AG20443 (cell line): ENCODE measurements at regions not wholly inside any gene's neighbourhood (a gene's known extent, or its start where the extent isn't known, plus 50 kb on each side); places are given as distances from the start of the nearest gene placed in this dataset.

Source experiments
- DNase-seq: peaks from one replicate; pipeline ENCODE4 v3.0.0; 2012; ENCODE audit warnings: low spot score, mixed read lengths

- no peak for DNase-seq
Observed at GRCh38 chr13:85462792-85463425, 336.3 kb downstream of the SLITRK6 start.

- no peak for DNase-seq
Observed at GRCh38 chr13:85461621-85462020, 337.6 kb downstream of the SLITRK6 start.

GRCh38 chr13:85445534-85445933 lies 353.7 kb downstream of the SLITRK6 start:
- no peak for DNase-seq

GRCh38 chr13:85441975-85442374 lies 357.2 kb downstream of the SLITRK6 start:
- no peak for DNase-seq

GRCh38 chr13:85441364-85441763 lies 357.9 kb downstream of the SLITRK6 start:
- no peak for DNase-seq

GRCh38 chr13:85436029-85436428 lies 363.2 kb downstream of the SLITRK6 start:
- DNase-seq, result no peak

- DNase-seq, result no peak
Observed at GRCh38 chr13:85434927-85435326, 364.3 kb downstream of the SLITRK6 start.

- DNase-seq, result no peak
Observed at GRCh38 chr13:85432881-85433280, 366.3 kb downstream of the SLITRK6 start.

- no peak for DNase-seq
Observed at GRCh38 chr13:85431720-85432119, 367.5 kb downstream of the SLITRK6 start.

GRCh38 chr13:85430216-85430794 lies 368.9 kb downstream of the SLITRK6 start:
- DNase-seq, result no peak

GRCh38 chr13:85427416-85427815 lies 371.8 kb downstream of the SLITRK6 start:
- no peak for DNase-seq

GRCh38 chr13:85420136-85420535 lies 379.1 kb downstream of the SLITRK6 start:
- no peak for DNase-seq

GRCh38 chr13:85419611-85420010 lies 379.6 kb downstream of the SLITRK6 start:
- no peak for DNase-seq

GRCh38 chr13:85417807-85418206 lies 381.4 kb downstream of the SLITRK6 start:
- DNase-seq, result no peak

- no peak for DNase-seq
Observed at GRCh38 chr13:85413664-85414063, 385.6 kb downstream of the SLITRK6 start.

GRCh38 chr13:85412448-85412847 lies 386.8 kb downstream of the SLITRK6 start:
- no peak for DNase-seq

- DNase-seq, result no peak
Observed at GRCh38 chr13:85411591-85411990, 387.6 kb downstream of the SLITRK6 start.

GRCh38 chr13:85408415-85408814 lies 390.8 kb downstream of the SLITRK6 start:
- DNase-seq, result no peak

GRCh38 chr13:85406269-85406975 lies 392.8 kb downstream of the SLITRK6 start:
- no peak for DNase-seq

- no peak for DNase-seq
Observed at GRCh38 chr13:85405316-85405897, 393.8 kb downstream of the SLITRK6 start.

- no peak for DNase-seq
Observed at GRCh38 chr13:85386424-85386823, 412.8 kb downstream of the SLITRK6 start.

GRCh38 chr13:85383291-85383690 lies 415.9 kb downstream of the SLITRK6 start:
- no peak for DNase-seq

- no peak for DNase-seq
Observed at GRCh38 chr13:85381082-85381481, 418.1 kb downstream of the SLITRK6 start.
